BLaER1 treated with 17β-estradiol and CSF1 and Interleukin-3, amounts not matched to agents 10 nM and 100 nM (cell line): ENCODE measurements at regions not wholly inside any gene's neighbourhood (a gene's known extent, or its start where the extent isn't known, plus 50 kb on each side); places are given as distances from the start of the nearest gene placed in this dataset.

Experiments
- H3K27ac ChIP-seq, 11 experiments: shearing (Covaris generic); formaldehyde crosslinking; 2 replicates each; pipeline ENCODE4 v1.8.1; 2022
- H3K27me3 ChIP-seq, 11 experiments: shearing (Covaris generic); formaldehyde crosslinking; 2 replicates each; pipeline ENCODE4 v1.8.1; 2022
- H3K36me3 ChIP-seq, 11 experiments: shearing (Covaris generic); formaldehyde crosslinking; 2 replicates each; pipeline ENCODE4 v1.8.1; 2022
- H3K4me1 ChIP-seq, 10 experiments: shearing (Covaris generic); formaldehyde crosslinking; 2 replicates each; pipeline ENCODE4 v1.8.1; 2022
- H3K4me2 ChIP-seq, 11 experiments: shearing (Covaris generic); formaldehyde crosslinking; 2 replicates each; pipeline ENCODE4 v1.8.1; 2022
- H3K4me3 ChIP-seq, 10 experiments: shearing (Covaris generic); formaldehyde crosslinking; 2 replicates each; pipeline ENCODE4 v1.8.1; 2022
- H3K9ac ChIP-seq, 11 experiments: shearing (Covaris generic); formaldehyde crosslinking; 2 replicates each; pipeline ENCODE4 v1.8.1; 2022
- H3K9me3 ChIP-seq, 11 experiments: shearing (Covaris generic); formaldehyde crosslinking; replicated peaks in 1 of 11; 2 replicates each; pipeline ENCODE4 v1.8.1; 2022
- H4K20me1 ChIP-seq, 11 experiments: shearing (Covaris generic); formaldehyde crosslinking; 2 replicates each; pipeline ENCODE4 v1.8.1; 2022
- Cebpa-rat ChIP-seq, 11 experiments: shearing (Covaris generic); IDR thresholded peaks; 2 replicates each; pipeline ENCODE4 v1.8.1; 2022

DNA sequence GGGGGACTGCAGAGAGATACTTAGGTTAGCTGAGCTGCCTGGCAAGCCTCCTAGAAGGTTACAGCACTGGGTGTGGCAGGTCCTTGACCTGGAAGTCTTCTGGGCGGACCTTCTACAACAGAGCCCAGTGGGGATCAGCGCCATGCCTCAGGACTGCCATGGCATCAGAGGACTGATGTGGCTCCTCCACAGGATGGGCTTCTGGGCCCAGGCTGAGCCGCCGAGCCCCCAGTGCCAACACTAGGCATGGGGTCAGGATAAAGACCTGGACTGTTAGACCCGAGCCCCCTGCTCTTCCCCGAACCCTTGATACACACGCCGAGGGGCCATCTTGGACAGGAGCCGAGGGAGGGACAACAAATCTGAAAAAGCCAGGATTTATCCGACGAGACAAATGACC, 64.0 kb upstream of the SOX21 start:
- Histone ChIP-seq H4K20me1 (no peaks in the 10 kb centered on the region), H3K4me1 (no peaks in the 10 kb centered on the region), H3K4me3 (no peak overlapping the region), H3K27me3 (no peaks in the 10 kb centered on the region), H3K4me2 (no peak overlapping the region), H3K36me3 (no peaks in the 10 kb centered on the region), H3K9ac (no peak overlapping the region), H3K27ac (no peak overlapping the region), H3K9me3 (peaks cover 0 to 3% (median 0%) of the 10 kb centered on the region in 11 experiments; a peak in 2 of 22 replicates)
- no peak for TF ChIP-seq Cebpa-rat (IDR thresholded peaks at IDR 0.05)

DNA sequence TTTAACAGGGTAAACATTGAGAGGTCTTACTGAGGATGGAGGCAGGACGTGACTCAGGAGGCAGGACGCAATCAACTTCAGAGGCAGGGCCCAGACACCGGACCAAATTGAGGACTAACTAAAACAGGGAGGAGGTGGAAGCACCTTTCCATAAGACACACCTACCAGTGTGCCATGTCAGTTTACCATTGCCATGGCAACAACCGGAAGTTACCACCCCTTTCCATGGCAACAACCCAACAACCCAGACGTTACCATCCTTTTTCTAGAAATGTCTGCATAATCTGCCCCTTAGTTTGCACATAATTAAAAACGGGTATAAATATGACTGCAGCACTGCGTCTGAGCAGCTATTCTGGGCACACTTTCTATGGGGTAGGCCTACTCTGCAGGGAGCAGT, 53.5 kb upstream of the SOX21 start:
- Histone ChIP-seq H3K9ac (no peak overlapping the region), H3K4me1 (no peaks in the 10 kb centered on the region), H3K27me3 (no peaks in the 10 kb centered on the region), H3K4me2 (no peak overlapping the region), H3K36me3 (no peaks in the 10 kb centered on the region), H3K4me3 (no peak overlapping the region), H4K20me1 (no peaks in the 10 kb centered on the region), H3K27ac (no peak overlapping the region), H3K9me3 (peaks cover 0 to 10% (median 0%) of the 10 kb centered on the region in 11 experiments; a peak in 4 of 22 replicates)
- no peak for TF ChIP-seq Cebpa-rat (IDR thresholded peaks at IDR 0.05)

- TF ChIP-seq Cebpa-rat (IDR thresholded peaks at IDR 0.05): no peak
- H3K4me2 ChIP-seq: no peak overlapping the region
Observed at GRCh38 chr13:94764576-94765321, 52.4 kb upstream of the SOX21 start.

More at GRCh38 chr13:94764576-94765321, 52.4 kb upstream of the SOX21 start:
- Histone ChIP-seq H3K4me3 (no peak overlapping the region), H4K20me1 (no peaks in the 10 kb centered on the region), H3K27ac (no peak overlapping the region), H3K9me3 (peaks cover 0 to 10% (median 0%) of the 10 kb centered on the region in 11 experiments; a peak in 4 of 22 replicates), H3K4me1 (no peaks in the 10 kb centered on the region), H3K27me3 (no peaks in the 10 kb centered on the region), H3K36me3 (no peaks in the 10 kb centered on the region), H3K9ac (no peak overlapping the region)
